ENCODE measurements at regions not wholly inside any gene's neighbourhood (a gene's known extent, or its start where the extent isn't known, plus 50 kb on each side); places are given as distances from the start of the nearest gene placed in this dataset.

DNA sequence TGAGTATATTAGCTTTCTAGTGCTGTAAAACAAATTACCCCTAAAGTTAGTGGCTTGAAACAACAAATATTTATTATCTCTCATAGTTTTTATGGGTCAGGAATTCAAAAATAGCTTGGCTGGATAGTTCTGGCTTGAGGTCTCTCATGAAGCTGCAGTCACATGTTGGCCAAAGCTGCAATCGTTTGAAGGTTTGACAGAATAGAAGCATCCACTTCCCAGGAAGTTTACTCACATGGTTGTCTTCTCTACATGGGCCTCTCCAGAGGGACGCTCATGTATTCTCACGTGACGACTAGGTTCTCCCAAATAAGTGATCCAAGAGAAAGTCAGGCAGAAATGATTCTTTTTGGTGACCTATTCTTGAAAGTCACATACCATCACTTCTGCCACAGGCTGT, 99.1 kb downstream of the NIBAN1 start:
- TF ChIP-seq EZH2 (IDR thresholded peaks at IDR 0.05; ENCODE audit: low read length, missing control alignments), result no peak
- TF ChIP-seq, protein P1, sequence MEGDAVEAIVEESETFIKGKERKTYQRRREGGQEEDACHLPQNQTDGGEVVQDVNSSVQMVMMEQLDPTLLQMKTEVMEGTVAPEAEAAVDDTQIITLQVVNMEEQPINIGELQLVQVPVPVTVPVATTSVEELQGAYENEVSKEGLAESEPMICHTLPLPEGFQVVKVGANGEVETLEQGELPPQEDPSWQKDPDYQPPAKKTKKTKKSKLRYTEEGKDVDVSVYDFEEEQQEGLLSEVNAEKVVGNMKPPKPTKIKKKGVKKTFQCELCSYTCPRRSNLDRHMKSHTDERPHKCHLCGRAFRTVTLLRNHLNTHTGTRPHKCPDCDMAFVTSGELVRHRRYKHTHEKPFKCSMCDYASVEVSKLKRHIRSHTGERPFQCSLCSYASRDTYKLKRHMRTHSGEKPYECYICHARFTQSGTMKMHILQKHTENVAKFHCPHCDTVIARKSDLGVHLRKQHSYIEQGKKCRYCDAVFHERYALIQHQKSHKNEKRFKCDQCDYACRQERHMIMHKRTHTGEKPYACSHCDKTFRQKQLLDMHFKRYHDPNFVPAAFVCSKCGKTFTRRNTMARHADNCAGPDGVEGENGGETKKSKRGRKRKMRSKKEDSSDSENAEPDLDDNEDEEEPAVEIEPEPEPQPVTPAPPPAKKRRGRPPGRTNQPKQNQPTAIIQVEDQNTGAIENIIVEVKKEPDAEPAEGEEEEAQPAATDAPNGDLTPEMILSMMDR (conservative IDR thresholded peaks at IDR 0.05 in 1 of 2, IDR thresholded peaks at IDR 0.05 in 1 of 2; ENCODE audit: low read depth in 1 of 2, low read length in 2 of 2), result no peak

Data from fibroblast of lung (primary cell).